Vagina (tissue), 2 donors: ENCODE measurements at regions not wholly inside any gene's neighbourhood (a gene's known extent, or its start where the extent isn't known, plus 50 kb on each side); places are given as distances from the start of the nearest gene placed in this dataset.

Experiments
- DNase-seq, 2 donors: peaks; one replicate each; pipeline ENCODE4 v3.0.0-alpha.2; 2017; ENCODE audit errors: extremely low spot score in 2 of 2
- H3K27ac ChIP-seq: fragments of 200-600 bp; sonication (generic); one replicate; pipeline ENCODE4 v1.5.1; 2019
- H3K27me3 ChIP-seq: fragments of 200-600 bp; sonication (generic); one replicate; pipeline ENCODE4 v1.5.1; 2019
- H3K36me3 ChIP-seq, 2 donors: fragments of 200-600 bp; sonication (generic); one replicate each; pipeline ENCODE4 v1.5.1; 2017 to 2019
- H3K4me1 ChIP-seq: fragments of 200-600 bp; sonication (generic); one replicate; pipeline ENCODE4 v1.5.1; 2019
- H3K4me3 ChIP-seq, 2 donors: fragments of 200-600 bp; sonication (generic); 1 replicate in 1 of 2; 2 replicates in 1 of 2; pipeline ENCODE4 v1.5.1; 2016 to 2019
- H3K9me3 ChIP-seq: fragments of 200-600 bp; sonication (generic); one replicate; pipeline ENCODE4 v1.5.1; 2019
- POLR2A ChIP-seq, 2 donors: fragments of 450-650 bp; IDR thresholded peaks; one replicate each; pipeline ENCODE4 v1.6.1; 2017; ENCODE audit warnings: antibody characterized with exemption in 2 of 2, mild to moderate bottlenecking in 2 of 2, moderate library complexity in 2 of 2
- POLR2AphosphoS5 ChIP-seq, 2 donors: sonication (generic); formaldehyde crosslinking; IDR thresholded peaks; one replicate each; pipeline ENCODE4 v1.9.0; 2017; ENCODE audit warnings: antibody characterized with exemption in 2 of 2, mild to moderate bottlenecking in 2 of 2, low read depth in 1 of 2; ENCODE audit not compliant: insufficient read depth in 1 of 2
- intact Hi-C: fragments of 100-400 bp; cut with DNase I; formaldehyde crosslinking; loops from one replicate; pipeline ENCODE4 v1.15.1; 2023
- TF ChIP-seq, protein P1 (sequence below), 3 experiments: fragments of 450-650 bp in 2 of 3; fragments of 200-600 bp in 1 of 3; sonication (generic) in 1 of 3; IDR thresholded peaks; one replicate each; pipeline ENCODE4 v1.5.1; 2017 to 2019; ENCODE audit warnings: antibody characterized with exemption in 3 of 3, mild to moderate bottlenecking in 2 of 3, moderate library complexity in 2 of 3

DNA sequence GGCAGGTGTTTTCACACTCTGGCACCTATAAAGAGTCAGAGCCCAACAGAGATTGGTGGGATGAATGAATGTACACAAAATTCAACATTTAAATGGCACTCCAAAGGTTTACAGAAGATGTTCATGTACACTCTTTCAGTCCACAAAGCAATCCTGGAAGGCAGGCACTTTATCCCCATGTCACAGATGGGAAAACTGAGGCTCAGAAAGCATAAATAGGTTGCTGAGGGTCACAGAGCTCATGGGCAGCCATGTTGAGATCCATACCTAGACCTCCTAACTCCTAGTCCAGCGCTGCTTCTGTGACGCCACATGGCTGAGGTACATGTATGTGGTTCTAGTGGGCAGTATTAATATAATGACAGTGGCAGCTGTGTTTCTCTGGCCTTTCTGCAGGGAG lies 157.7 kb upstream of the LHX1 start:
- no peaks in the 10 kb centered on the region for H3K27me3 ChIP-seq
- no peaks in the 10 kb centered on the region for H3K36me3 ChIP-seq
- no peaks in the 10 kb centered on the region for H3K9me3 ChIP-seq
- H3K27ac ChIP-seq = no peak overlapping the region
- H3K4me1 ChIP-seq = no peaks in the 10 kb centered on the region
- H3K4me3 ChIP-seq = no peak overlapping the region
- TF ChIP-seq POLR2AphosphoS5 (IDR thresholded peaks at IDR 0.05; ENCODE audit: insufficient read depth in 1 of 2, low read depth in 1 of 2) (no peak), POLR2A (IDR thresholded peaks at IDR 0.05) (no peak)
- TF ChIP-seq, protein P1, sequence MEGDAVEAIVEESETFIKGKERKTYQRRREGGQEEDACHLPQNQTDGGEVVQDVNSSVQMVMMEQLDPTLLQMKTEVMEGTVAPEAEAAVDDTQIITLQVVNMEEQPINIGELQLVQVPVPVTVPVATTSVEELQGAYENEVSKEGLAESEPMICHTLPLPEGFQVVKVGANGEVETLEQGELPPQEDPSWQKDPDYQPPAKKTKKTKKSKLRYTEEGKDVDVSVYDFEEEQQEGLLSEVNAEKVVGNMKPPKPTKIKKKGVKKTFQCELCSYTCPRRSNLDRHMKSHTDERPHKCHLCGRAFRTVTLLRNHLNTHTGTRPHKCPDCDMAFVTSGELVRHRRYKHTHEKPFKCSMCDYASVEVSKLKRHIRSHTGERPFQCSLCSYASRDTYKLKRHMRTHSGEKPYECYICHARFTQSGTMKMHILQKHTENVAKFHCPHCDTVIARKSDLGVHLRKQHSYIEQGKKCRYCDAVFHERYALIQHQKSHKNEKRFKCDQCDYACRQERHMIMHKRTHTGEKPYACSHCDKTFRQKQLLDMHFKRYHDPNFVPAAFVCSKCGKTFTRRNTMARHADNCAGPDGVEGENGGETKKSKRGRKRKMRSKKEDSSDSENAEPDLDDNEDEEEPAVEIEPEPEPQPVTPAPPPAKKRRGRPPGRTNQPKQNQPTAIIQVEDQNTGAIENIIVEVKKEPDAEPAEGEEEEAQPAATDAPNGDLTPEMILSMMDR (IDR thresholded peaks at IDR 0.05) = no peak
- intact Hi-C loops = no loop called here
- DNase-seq = no peak

DNA sequence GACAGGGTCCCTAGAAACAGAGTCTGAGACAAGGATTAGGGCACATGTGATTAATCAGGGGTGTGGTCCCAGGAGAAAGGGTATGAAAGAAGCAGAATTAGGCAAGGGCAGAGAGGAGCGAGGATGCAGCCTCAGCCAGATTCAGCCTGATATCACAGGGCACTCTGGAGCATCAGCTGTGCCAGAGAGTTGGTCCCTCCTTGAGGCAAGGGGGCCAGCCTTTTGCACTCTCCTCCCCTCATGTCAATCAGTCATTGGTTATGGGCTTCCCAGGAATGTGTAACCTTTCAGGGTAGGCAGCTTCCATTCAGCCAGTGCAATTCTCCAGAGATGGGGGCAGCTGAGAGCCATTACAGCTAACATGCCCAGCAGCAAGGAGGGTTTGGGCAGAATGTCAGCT lies 152.6 kb upstream of the LHX1 start:
- intact Hi-C loops = no loop called here
- H3K4me1 ChIP-seq = no peaks in the 10 kb centered on the region
- no peaks in the 10 kb centered on the region for H3K9me3 ChIP-seq
- H3K27me3 ChIP-seq = no peaks in the 10 kb centered on the region
- no peaks in the 10 kb centered on the region for H3K36me3 ChIP-seq
- H3K27ac ChIP-seq = no peak overlapping the region
- DNase-seq = no peak
- H3K4me3 ChIP-seq = no peak overlapping the region
- TF ChIP-seq, protein P1 (IDR thresholded peaks at IDR 0.05) = no peak
- TF ChIP-seq POLR2A (IDR thresholded peaks at IDR 0.05) (no peak), POLR2AphosphoS5 (IDR thresholded peaks at IDR 0.05; ENCODE audit: insufficient read depth in 1 of 2, low read depth in 1 of 2) (no peak)

- no peaks in the 10 kb centered on the region for H3K4me1 ChIP-seq
- H3K4me3 ChIP-seq = no peak overlapping the region
- TF ChIP-seq POLR2A (IDR thresholded peaks at IDR 0.05) (no peak), POLR2AphosphoS5 (IDR thresholded peaks at IDR 0.05; ENCODE audit: insufficient read depth in 1 of 2, low read depth in 1 of 2) (no peak)
- TF ChIP-seq, protein P1 (IDR thresholded peaks at IDR 0.05) = no peak
- no peak overlapping the region for H3K27ac ChIP-seq
- no peak for DNase-seq
- H3K36me3 ChIP-seq = no peaks in the 10 kb centered on the region
- intact Hi-C loops = no loop called here
- no peaks in the 10 kb centered on the region for H3K27me3 ChIP-seq
- H3K9me3 ChIP-seq = no peaks in the 10 kb centered on the region
Observed at GRCh38 chr17:36786867-36787266, 150.4 kb upstream of the LHX1 start.

GRCh38 chr17:36791150-36791941 lies 145.9 kb upstream of the LHX1 start:
- no peaks in the 10 kb centered on the region for H3K4me1 ChIP-seq
- no peaks in the 10 kb centered on the region for H3K9me3 ChIP-seq
- H3K4me3 ChIP-seq = no peak overlapping the region
- no peaks in the 10 kb centered on the region for H3K36me3 ChIP-seq
- DNase-seq = no peak
- no peaks in the 10 kb centered on the region for H3K27me3 ChIP-seq
- TF ChIP-seq, protein P1 (IDR thresholded peaks at IDR 0.05) = no peak
- TF ChIP-seq POLR2A (IDR thresholded peaks at IDR 0.05) (no peak), POLR2AphosphoS5 (IDR thresholded peaks at IDR 0.05; ENCODE audit: insufficient read depth in 1 of 2, low read depth in 1 of 2) (no peak)
- H3K27ac ChIP-seq = no peak overlapping the region
- intact Hi-C loops = no loop called here

- no peaks in the 10 kb centered on the region for H3K27me3 ChIP-seq
- intact Hi-C loops = no loop called here
- no peak overlapping the region for H3K4me3 ChIP-seq
- no peak for DNase-seq
- H3K36me3 ChIP-seq = no peaks in the 10 kb centered on the region
- H3K4me1 ChIP-seq = no peaks in the 10 kb centered on the region
- H3K27ac ChIP-seq = no peak overlapping the region
- H3K9me3 ChIP-seq = no peaks in the 10 kb centered on the region
- TF ChIP-seq, protein P1 (IDR thresholded peaks at IDR 0.05) = no peak
- TF ChIP-seq POLR2AphosphoS5 (IDR thresholded peaks at IDR 0.05; ENCODE audit: insufficient read depth in 1 of 2, low read depth in 1 of 2) (no peak), POLR2A (IDR thresholded peaks at IDR 0.05) (no peak)
Observed at GRCh38 chr17:36791942-36792475, 145.3 kb upstream of the LHX1 start.
